ENCODE measurements at regions not wholly inside any gene's neighbourhood (a gene's known extent, or its start where the extent isn't known, plus 50 kb on each side); places are given as distances from the start of the nearest gene placed in this dataset.

GRCh38 chr15:87562203-87562602 lies 694.3 kb downstream of the NTRK3 start:
- intact Hi-C loops (cut with DNase I), result no loop called here
- H3K36me3 ChIP-seq (ENCODE audit: insufficient read depth in 1 of 2, low read depth in 1 of 2), result no peaks in the 10 kb centered on the region

DNA sequence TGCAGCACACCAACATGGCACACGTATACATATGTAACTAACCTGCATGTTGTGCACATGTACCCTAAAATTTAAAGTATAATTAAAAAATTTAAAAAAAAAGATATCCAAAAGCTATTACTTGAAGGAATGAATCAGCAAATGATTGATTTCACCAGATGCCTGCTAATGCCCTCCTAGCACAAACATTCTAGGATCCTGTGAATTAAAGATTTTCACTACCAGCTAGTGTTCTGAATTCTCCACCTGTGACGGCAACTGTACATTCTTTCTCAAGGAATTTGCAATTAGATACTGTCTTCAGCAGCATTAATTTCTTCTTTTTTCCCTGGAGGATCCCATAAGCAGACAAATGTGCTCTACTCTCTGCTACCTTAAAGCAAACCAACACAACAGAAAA lies 694.9 kb downstream of the NTRK3 start:
- H3K4me3 ChIP-seq, result no peak overlapping the region
- H3K27me3 ChIP-seq (ENCODE audit: insufficient read depth in 3 of 3, low read length in 2 of 3), result peaks cover 0 to 3% (median 0%) of the 10 kb centered on the region in 3 donors
- intact Hi-C loops (cut with DNase I), result no loop called here
- no peak overlapping the region for H3K27ac ChIP-seq
- no peak for TF ChIP-seq CTCF (IDR thresholded peaks at IDR 0.05)
- H3K4me1 ChIP-seq, result no peaks in the 10 kb centered on the region
- no peak for ATAC-seq
- no peaks in the 10 kb centered on the region for H3K36me3 ChIP-seq (ENCODE audit: insufficient read depth in 1 of 2, low read depth in 1 of 2)
- 83 to 85% (median 84%) methylated on average over 2 of the region's 2 CpGs for WGBS, 3 donors
- H3K9me3 ChIP-seq, result no peaks in the 10 kb centered on the region
- no peak for DNase-seq

More at GRCh38 chr15:87562203-87562602, 694.3 kb downstream of the NTRK3 start:
- no peak for TF ChIP-seq CTCF (IDR thresholded peaks at IDR 0.05)
- ATAC-seq (no peak), DNase-seq (no peak)
- peaks cover 0 to 3% (median 0%) of the 10 kb centered on the region in 3 donors for H3K27me3 ChIP-seq (ENCODE audit: insufficient read depth in 3 of 3, low read length in 2 of 3)
- WGBS, 3 donors, result 70 to 76% (median 70%) methylated on average over 4 of the region's 4 CpGs
- no peaks in the 10 kb centered on the region for H3K4me1 ChIP-seq
- H3K27ac ChIP-seq, result no peak overlapping the region
- H3K4me3 ChIP-seq, result no peak overlapping the region
- no peaks in the 10 kb centered on the region for H3K9me3 ChIP-seq

GRCh38 chr15:87557881-87558280 lies 698.7 kb downstream of the NTRK3 start:
- Histone ChIP-seq H3K27me3 (ENCODE audit: insufficient read depth in 3 of 3, low read length in 2 of 3) (no peaks in the 10 kb centered on the region), H3K4me1 (no peaks in the 10 kb centered on the region), H3K9me3 (peaks cover 6% of the 10 kb centered on the region), H3K36me3 (ENCODE audit: insufficient read depth in 1 of 2, low read depth in 1 of 2) (no peaks in the 10 kb centered on the region), H3K4me3 (no peak overlapping the region), H3K27ac (no peak overlapping the region)
- DNase-seq, result no peak
- 38 to 43% (median 42%) methylated on average over 1 of the region's 1 CpG for WGBS, 3 donors
- no peak for ATAC-seq
- intact Hi-C loops (cut with DNase I), result no loop called here
- TF ChIP-seq CTCF (IDR thresholded peaks at IDR 0.05), result no peak

GRCh38 chr15:87556886-87557285 lies 699.7 kb downstream of the NTRK3 start:
- DNase-seq, result no peak
- H3K27me3 ChIP-seq (ENCODE audit: insufficient read depth in 3 of 3, low read length in 2 of 3), result no peaks in the 10 kb centered on the region

More at GRCh38 chr15:87556886-87557285, 699.7 kb downstream of the NTRK3 start:
- H3K36me3 ChIP-seq (ENCODE audit: insufficient read depth in 1 of 2, low read depth in 1 of 2), result no peaks in the 10 kb centered on the region
- H3K4me1 ChIP-seq, result no peaks in the 10 kb centered on the region
- intact Hi-C loops (cut with DNase I), result no loop called here
- no peak for TF ChIP-seq CTCF (IDR thresholded peaks at IDR 0.05)
- H3K9me3 ChIP-seq, result peaks cover 6% of the 10 kb centered on the region
- no peak overlapping the region for H3K27ac ChIP-seq
- no peak overlapping the region for H3K4me3 ChIP-seq
- ATAC-seq, result no peak

Measured in psoas muscle (tissue), 7 donors.